ENCODE measurements at regions not wholly inside any gene's neighbourhood (a gene's known extent, or its start where the extent isn't known, plus 50 kb on each side); places are given as distances from the start of the nearest gene placed in this dataset.

DNA sequence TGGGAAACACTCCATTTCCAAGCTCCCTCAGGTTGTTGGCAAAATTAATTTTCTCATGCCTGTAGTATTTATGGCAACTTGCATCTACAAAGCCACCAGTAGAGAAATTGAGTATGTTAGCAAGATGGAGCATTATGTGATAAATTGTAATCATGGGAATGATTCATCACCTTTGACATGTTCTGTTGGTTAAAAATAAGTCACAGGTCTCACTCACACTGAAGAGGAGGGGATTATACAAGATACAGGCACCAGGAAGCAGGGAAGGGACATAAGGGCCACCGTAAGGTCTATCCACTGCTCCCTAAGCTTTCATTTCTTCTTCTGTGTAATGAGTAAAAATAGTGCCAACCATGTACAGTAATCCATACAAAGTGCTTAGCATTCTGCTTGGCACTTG lies 313.0 kb downstream of the GBA3 start:
- H3K9me2 ChIP-seq (replicated peaks; ENCODE audit: insufficient read depth, low read length), result no peaks in the 10 kb centered on the region
- H3K4me3 ChIP-seq (ENCODE audit: insufficient read depth, low read length, poor library complexity, severe bottlenecking), result no peak overlapping the region
- H3K27ac ChIP-seq (ENCODE audit: low read depth, low read length), result no peak overlapping the region
- no peak for TF ChIP-seq EZH2phosphoT487 (conservative IDR thresholded peaks at IDR 0.05; ENCODE audit: low read length)
- TF ChIP-seq, protein P1, sequence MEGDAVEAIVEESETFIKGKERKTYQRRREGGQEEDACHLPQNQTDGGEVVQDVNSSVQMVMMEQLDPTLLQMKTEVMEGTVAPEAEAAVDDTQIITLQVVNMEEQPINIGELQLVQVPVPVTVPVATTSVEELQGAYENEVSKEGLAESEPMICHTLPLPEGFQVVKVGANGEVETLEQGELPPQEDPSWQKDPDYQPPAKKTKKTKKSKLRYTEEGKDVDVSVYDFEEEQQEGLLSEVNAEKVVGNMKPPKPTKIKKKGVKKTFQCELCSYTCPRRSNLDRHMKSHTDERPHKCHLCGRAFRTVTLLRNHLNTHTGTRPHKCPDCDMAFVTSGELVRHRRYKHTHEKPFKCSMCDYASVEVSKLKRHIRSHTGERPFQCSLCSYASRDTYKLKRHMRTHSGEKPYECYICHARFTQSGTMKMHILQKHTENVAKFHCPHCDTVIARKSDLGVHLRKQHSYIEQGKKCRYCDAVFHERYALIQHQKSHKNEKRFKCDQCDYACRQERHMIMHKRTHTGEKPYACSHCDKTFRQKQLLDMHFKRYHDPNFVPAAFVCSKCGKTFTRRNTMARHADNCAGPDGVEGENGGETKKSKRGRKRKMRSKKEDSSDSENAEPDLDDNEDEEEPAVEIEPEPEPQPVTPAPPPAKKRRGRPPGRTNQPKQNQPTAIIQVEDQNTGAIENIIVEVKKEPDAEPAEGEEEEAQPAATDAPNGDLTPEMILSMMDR (IDR thresholded peaks at IDR 0.05; ENCODE audit: insufficient read depth, low read length, poor library complexity, severe bottlenecking), result no peak
- H2AFZ ChIP-seq (ENCODE audit: low read depth, low read length, severe bottlenecking), result no peak overlapping the region
- no peak overlapping the region for H3K9ac ChIP-seq (ENCODE audit: low read length)
- H3F3A ChIP-seq (ENCODE audit: insufficient read depth), result no peaks in the 10 kb centered on the region
- no peaks in the 10 kb centered on the region for H3K9me3 ChIP-seq (ENCODE audit: insufficient read depth, low read length)
- no peaks in the 10 kb centered on the region for H3K27me3 ChIP-seq (ENCODE audit: low read length)
- H3K4me2 ChIP-seq (ENCODE audit: low read depth, low read length, poor library complexity, severe bottlenecking), result no peak overlapping the region
- no peaks in the 10 kb centered on the region for H4K20me1 ChIP-seq (ENCODE audit: low read depth, low read length)
- no peaks in the 10 kb centered on the region for H3K36me3 ChIP-seq (ENCODE audit: low read length)
- H3K79me2 ChIP-seq (ENCODE audit: insufficient read depth, low read length), result no peaks in the 10 kb centered on the region

GRCh38 chr4:23001478-23001877 lies 308.7 kb downstream of the GBA3 start:
- H3K27ac ChIP-seq (ENCODE audit: low read depth, low read length), result no peak overlapping the region
- H3K4me2 ChIP-seq (ENCODE audit: low read depth, low read length, poor library complexity, severe bottlenecking), result no peak overlapping the region
- H3K9me2 ChIP-seq (replicated peaks; ENCODE audit: insufficient read depth, low read length), result no peaks in the 10 kb centered on the region
- H4K20me1 ChIP-seq (ENCODE audit: low read depth, low read length), result no peaks in the 10 kb centered on the region
- H2AFZ ChIP-seq (ENCODE audit: low read depth, low read length, severe bottlenecking), result no peak overlapping the region
- no peaks in the 10 kb centered on the region for H3K79me2 ChIP-seq (ENCODE audit: insufficient read depth, low read length)
- no peaks in the 10 kb centered on the region for H3K9me3 ChIP-seq (ENCODE audit: insufficient read depth, low read length)
- H3K9ac ChIP-seq (ENCODE audit: low read length), result no peak overlapping the region
- no peaks in the 10 kb centered on the region for H3K36me3 ChIP-seq (ENCODE audit: low read length)
- no peak overlapping the region for H3K4me3 ChIP-seq (ENCODE audit: insufficient read depth, low read length, poor library complexity, severe bottlenecking)
- H3F3A ChIP-seq (ENCODE audit: insufficient read depth), result no peaks in the 10 kb centered on the region
- no peak for TF ChIP-seq EZH2phosphoT487 (conservative IDR thresholded peaks at IDR 0.05; ENCODE audit: low read length)
- TF ChIP-seq, protein P1 (IDR thresholded peaks at IDR 0.05; ENCODE audit: insufficient read depth, low read length, poor library complexity, severe bottlenecking), result no peak
- H3K27me3 ChIP-seq (ENCODE audit: low read length), result no peaks in the 10 kb centered on the region

DNA sequence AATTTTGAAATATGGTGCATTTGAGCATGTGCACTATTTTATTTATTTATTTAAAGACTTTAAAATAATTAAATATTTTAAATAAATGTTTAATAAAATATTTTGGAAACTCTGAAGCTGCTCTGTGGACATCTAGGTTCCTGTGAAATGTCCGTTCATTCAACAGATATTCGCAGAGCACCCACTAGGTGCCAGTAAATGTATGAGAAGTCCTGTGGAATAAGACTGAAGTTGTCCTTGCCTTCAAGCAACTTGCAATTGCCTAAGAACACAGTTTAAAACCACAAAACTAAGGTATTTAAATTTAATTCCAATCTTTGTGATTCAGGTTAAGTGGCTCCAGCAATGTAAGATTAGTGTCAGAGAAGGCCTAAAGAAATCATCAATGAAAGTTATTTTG lies 306.7 kb downstream of the GBA3 start:
- TF ChIP-seq EZH2phosphoT487 (conservative IDR thresholded peaks at IDR 0.05; ENCODE audit: low read length), result no peak
- TF ChIP-seq, protein P1 (IDR thresholded peaks at IDR 0.05; ENCODE audit: insufficient read depth, low read length, poor library complexity, severe bottlenecking), result no peak
- no peak overlapping the region for H3K27ac ChIP-seq (ENCODE audit: low read depth, low read length)
- H3K9me2 ChIP-seq (replicated peaks; ENCODE audit: insufficient read depth, low read length), result no peaks in the 10 kb centered on the region
- no peaks in the 10 kb centered on the region for H3K79me2 ChIP-seq (ENCODE audit: insufficient read depth, low read length)
- H3K4me2 ChIP-seq (ENCODE audit: low read depth, low read length, poor library complexity, severe bottlenecking), result no peak overlapping the region
- H3K9me3 ChIP-seq (ENCODE audit: insufficient read depth, low read length), result no peaks in the 10 kb centered on the region
- H4K20me1 ChIP-seq (ENCODE audit: low read depth, low read length), result no peaks in the 10 kb centered on the region
- H3K36me3 ChIP-seq (ENCODE audit: low read length), result no peaks in the 10 kb centered on the region
- no peak overlapping the region for H3K4me3 ChIP-seq (ENCODE audit: insufficient read depth, low read length, poor library complexity, severe bottlenecking)
- H3F3A ChIP-seq (ENCODE audit: insufficient read depth), result no peaks in the 10 kb centered on the region
- no peaks in the 10 kb centered on the region for H3K27me3 ChIP-seq (ENCODE audit: low read length)
- H3K9ac ChIP-seq (ENCODE audit: low read length), result no peak overlapping the region
- no peak overlapping the region for H2AFZ ChIP-seq (ENCODE audit: low read depth, low read length, severe bottlenecking)

All from SU-DHL-6 (cell line).